DOHH2 (cell line): ENCODE measurements at regions not wholly inside any gene's neighbourhood (a gene's known extent, or its start where the extent isn't known, plus 50 kb on each side); places are given as distances from the start of the nearest gene placed in this dataset.

Experiments
- H3F3A ChIP-seq: fragments of 200-600 bp; sonication (generic), shearing (Covaris generic); 2 replicates; pipeline ENCODE4 v1.6.0; 2016; ENCODE audit warnings: antibody characterized with exemption, mild to moderate bottlenecking; ENCODE audit not compliant: control insufficient read depth, insufficient read depth
- H3K27ac ChIP-seq: fragments of 200-600 bp; sonication (generic); 2 replicates; pipeline ENCODE4 v1.5.1; 2014; ENCODE audit warnings: low read depth, mild to moderate bottlenecking, low read length, moderate library complexity
- H3K27me3 ChIP-seq: fragments of 200-600 bp; sonication (generic); 2 replicates; pipeline ENCODE4 v1.6.1; 2014; ENCODE audit warnings: mild to moderate bottlenecking, low read length, mixed read lengths; ENCODE audit not compliant: control insufficient read depth
- H3K36me3 ChIP-seq: fragments of 200-600 bp; sonication (generic); 2 replicates; pipeline ENCODE4 v1.6.1; 2014; ENCODE audit warnings: mild to moderate bottlenecking, low read length, moderate library complexity, mixed read lengths; ENCODE audit not compliant: control insufficient read depth
- H3K4me1 ChIP-seq: fragments of 200-600 bp; sonication (generic); 2 replicates; pipeline ENCODE4 v1.6.1; 2014; ENCODE audit warnings: mild to moderate bottlenecking, low read length, mixed read lengths; ENCODE audit not compliant: control insufficient read depth
- H3K4me2 ChIP-seq: fragments of 200-600 bp; sonication (generic); 2 replicates; pipeline ENCODE4 v1.6.0; 2014; ENCODE audit warnings: mild to moderate bottlenecking, low read length, moderate library complexity
- H3K4me3 ChIP-seq: fragments of 200-600 bp; sonication (generic); 2 replicates; pipeline ENCODE4 v1.5.1; 2014; ENCODE audit warnings: mild to moderate bottlenecking, low read length, mixed read lengths
- H3K79me2 ChIP-seq: fragments of 200-600 bp; sonication (generic); 2 replicates; pipeline ENCODE4 v1.6.1; 2014; ENCODE audit warnings: mild to moderate bottlenecking, low read length, mixed read lengths; ENCODE audit not compliant: control insufficient read depth
- H3K9me2 ChIP-seq: fragments of 200-600 bp; sonication (generic); replicated peaks from 2 replicates; pipeline ENCODE4 v1.6.1; 2014; ENCODE audit warnings: mild to moderate bottlenecking, low read length, mixed read lengths; ENCODE audit not compliant: control insufficient read depth
- H3K9me3 ChIP-seq: fragments of 200-600 bp; sonication (generic); 2 replicates; pipeline ENCODE4 v1.6.1; 2014; ENCODE audit warnings: antibody characterized with exemption, low read length, mixed read lengths; ENCODE audit not compliant: control insufficient read depth, insufficient read depth
- H4K20me1 ChIP-seq: fragments of 200-600 bp; sonication (generic); 2 replicates; pipeline ENCODE4 v1.6.0; 2014; ENCODE audit warnings: low read depth, mild to moderate bottlenecking, antibody characterized with exemption, low read length, moderate library complexity; ENCODE audit not compliant: control insufficient read depth, insufficient read depth
- CTCF ChIP-seq: fragments of 200-600 bp; sonication (generic); IDR thresholded peaks from one replicate; pipeline ENCODE4 v1.5.1; 2014; ENCODE audit warnings: antibody characterized with exemption, mild to moderate bottlenecking, low read depth, low read length; ENCODE audit not compliant: poor library complexity, severe bottlenecking
- EZH2phosphoT487 ChIP-seq: fragments of 200-600 bp; sonication (generic); IDR thresholded peaks from 2 replicates; pipeline ENCODE4 v1.6.1; 2017; ENCODE audit warnings: borderline replicate concordance, mild to moderate bottlenecking, antibody characterized with exemption, low read length, moderate library complexity, mixed read lengths

- Histone ChIP-seq H3K79me2 (no peaks in the 10 kb centered on the region), H3F3A (no peaks in the 10 kb centered on the region), H3K4me3 (no peak overlapping the region), H3K9me2 (no peaks in the 10 kb centered on the region), H3K9me3 (peaks cover 6% of the 10 kb centered on the region; the same call in 1 of the 2 replicates), H4K20me1 (no peaks in the 10 kb centered on the region), H3K27me3 (no peaks in the 10 kb centered on the region), H3K4me2 (no peak overlapping the region), H3K36me3 (no peaks in the 10 kb centered on the region), H3K4me1 (no peaks in the 10 kb centered on the region), H3K27ac (no peak overlapping the region)
- TF ChIP-seq CTCF: no peak
- TF ChIP-seq EZH2phosphoT487: no peak
Observed at GRCh38 chr7:87671-88070, 104.7 kb upstream of the FAM20C start.

GRCh38 chr7:88095-88926 is 104.1 kb upstream of the FAM20C start:
- TF ChIP-seq CTCF: peak; percentile 10
- no peak for TF ChIP-seq EZH2phosphoT487
- Histone ChIP-seq H3K79me2 (no peaks in the 10 kb centered on the region), H3F3A (no peaks in the 10 kb centered on the region), H3K27ac (no peak overlapping the region), H3K4me3 (no peak overlapping the region), H3K9me3 (peaks cover 6% of the 10 kb centered on the region; the same call in 1 of the 2 replicates), H3K36me3 (no peaks in the 10 kb centered on the region), H3K9me2 (no peaks in the 10 kb centered on the region), H3K4me2 (no peak overlapping the region), H3K27me3 (no peaks in the 10 kb centered on the region), H4K20me1 (no peaks in the 10 kb centered on the region), H3K4me1 (no peaks in the 10 kb centered on the region)

GRCh38 chr7:88927-89231 is 103.5 kb upstream of the FAM20C start:
- Histone ChIP-seq H3K4me2 (no peak overlapping the region), H3K36me3 (no peaks in the 10 kb centered on the region), H3K27ac (no peak overlapping the region), H3K79me2 (no peaks in the 10 kb centered on the region), H3K9me2 (no peaks in the 10 kb centered on the region), H3K27me3 (no peaks in the 10 kb centered on the region), H3K4me1 (no peaks in the 10 kb centered on the region), H4K20me1 (no peaks in the 10 kb centered on the region), H3F3A (no peaks in the 10 kb centered on the region), H3K9me3 (peaks cover 6% of the 10 kb centered on the region; the same call in 1 of the 2 replicates), H3K4me3 (no peak overlapping the region)
- TF ChIP-seq EZH2phosphoT487 (no peak), CTCF (no peak)
